Medulla oblongata (tissue), 1 donor: ENCODE measurements at regions not wholly inside any gene's neighbourhood (a gene's known extent, or its start where the extent isn't known, plus 50 kb on each side); places are given as distances from the start of the nearest gene placed in this dataset.
A peak's percentile ranks its signal among the peaks of the same experiment; 100 is the strongest.
"Not testable (repeated sequence)": the region's sequence is repeated elsewhere in the genome, so short reads cannot be mapped to it uniquely, and the experiment has no call there.

Source experiments
- DNase-seq: peaks from one replicate; pipeline ENCODE4 v3.0.0-alpha.2; 2015; ENCODE audit errors: extremely low spot score

DNA sequence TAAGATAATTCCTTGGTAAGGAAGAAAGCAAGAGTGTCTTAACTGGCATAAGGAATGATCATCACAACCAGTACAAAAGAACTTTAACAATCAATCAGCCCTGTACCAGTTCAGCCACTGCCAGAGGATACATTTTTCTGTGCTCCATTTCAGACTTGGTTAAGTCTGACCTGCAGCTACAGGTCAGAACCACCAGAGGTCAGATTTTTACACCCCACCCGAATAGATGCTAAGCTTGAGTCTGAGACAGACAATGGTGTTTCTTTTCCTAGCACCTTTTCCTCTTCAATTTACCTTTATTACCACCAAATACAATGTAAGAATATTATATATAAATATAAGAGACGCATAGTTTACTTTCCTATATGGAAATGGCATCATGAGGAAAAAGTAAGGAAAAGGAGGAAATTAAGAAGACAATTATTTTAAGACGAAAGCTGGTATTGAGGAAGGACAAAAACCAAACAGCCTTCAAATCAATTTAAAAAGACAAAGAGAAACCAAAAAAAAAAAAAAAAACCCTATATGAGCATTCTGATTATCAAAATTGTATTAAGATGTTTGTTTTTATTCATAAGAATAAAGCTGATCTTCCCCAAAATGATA lies 215.3 kb upstream of the TTC29 start:
- peak; percentile 71 for DNase-seq

DNA sequence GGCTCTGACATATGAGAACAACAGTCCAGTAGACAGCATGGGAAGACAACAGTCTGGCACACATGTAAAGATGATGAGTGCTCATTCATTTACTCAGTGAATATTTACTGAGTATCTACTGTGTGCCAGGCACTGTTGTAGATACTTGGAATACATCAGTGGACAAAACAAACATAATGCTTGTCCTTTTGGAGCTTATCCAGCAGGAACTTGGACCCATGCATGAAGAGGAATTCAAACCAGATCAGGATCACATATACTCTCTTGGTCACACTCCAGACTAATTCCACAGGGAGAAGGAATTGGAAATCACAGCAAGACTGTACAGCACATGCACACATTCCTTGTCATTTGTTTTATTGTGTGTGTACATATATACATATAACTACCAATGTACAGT lies 217.6 kb upstream of the TTC29 start:
- DNase-seq = no peak

DNA sequence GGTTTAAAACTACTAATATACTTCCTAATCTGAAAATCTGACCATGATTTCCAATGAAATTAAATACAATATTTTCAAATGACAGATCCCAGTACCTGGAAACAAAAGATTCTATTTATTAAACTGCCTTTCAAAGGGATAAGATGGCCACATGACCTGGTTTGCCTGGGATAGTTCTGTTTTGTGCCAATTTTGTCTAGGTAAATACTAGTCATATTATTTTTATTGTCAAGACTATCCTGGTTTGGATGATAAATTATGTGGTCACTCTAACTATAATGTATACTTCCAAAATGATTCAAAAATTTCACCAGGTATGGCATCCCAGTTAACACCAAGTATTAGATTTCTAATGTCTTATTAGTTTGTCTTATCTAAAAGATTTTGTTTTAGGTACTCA lies 222.5 kb upstream of the TTC29 start:
- not testable (repeated sequence) for DNase-seq

DNA sequence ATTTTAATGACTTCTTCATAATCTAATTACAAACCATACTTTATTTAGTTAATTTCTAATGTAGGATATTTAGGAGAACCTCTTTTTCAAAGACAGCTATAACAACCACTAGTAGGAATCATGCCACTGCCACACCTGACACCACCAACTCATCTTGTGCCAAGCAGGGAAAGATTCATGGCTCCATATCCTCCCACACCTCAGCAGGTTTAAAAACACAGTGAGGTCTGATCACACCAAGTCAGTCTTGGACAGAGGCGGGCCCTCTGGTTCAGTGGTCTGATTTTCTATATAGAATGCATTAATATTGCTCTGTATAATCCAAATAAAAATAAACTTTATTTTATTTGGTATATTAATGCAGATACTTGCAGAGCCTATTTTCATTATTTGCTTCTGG lies 227.7 kb upstream of the TTC29 start:
- DNase-seq = no peak

DNA sequence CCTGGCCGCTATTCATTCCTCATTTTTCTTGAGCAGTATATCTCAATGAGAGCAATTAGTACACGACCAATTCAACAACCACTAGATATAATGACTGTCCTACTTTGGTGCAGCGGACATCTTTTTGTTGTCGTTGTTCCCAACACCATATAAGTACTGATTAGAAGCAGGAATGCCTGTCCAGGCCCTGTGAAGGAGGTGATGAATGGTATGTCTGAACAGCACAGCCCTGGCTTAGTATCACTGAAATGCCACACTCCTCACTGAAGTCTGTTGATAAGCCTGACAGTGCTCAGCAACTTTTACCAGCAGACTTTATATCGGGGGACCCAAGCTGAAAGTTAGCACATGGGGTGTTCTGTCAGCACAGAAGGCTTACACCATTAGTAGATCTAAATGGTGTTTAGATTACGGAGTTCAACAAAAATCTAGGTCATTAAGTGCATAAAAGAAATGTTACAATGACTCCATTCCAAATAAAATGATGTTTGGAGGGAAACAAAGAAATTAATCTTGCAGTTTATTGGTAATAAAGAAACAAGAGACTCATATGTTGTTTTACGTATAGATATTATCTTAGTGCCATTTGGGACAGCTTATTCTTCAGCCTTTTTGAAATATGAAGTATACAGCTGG lies 228.3 kb upstream of the TTC29 start:
- DNase-seq = no peak

DNA sequence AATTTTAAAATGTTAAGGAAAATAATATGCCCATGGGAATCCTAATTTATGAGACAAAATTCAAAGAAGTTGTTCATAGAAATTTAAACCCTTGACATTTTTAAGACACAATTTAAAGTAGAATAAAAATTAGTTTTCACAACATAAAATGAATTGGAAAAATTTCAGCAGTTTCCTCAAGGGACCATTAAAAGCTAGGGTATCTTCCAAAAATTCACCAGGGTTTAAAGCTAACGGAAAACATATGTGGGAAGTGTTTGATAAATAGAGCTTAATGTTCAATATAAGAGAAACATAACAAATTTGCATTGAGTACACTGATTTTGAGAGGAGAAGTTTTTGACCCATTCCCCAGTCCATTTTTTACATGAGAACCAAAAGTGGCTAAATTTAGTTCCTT lies 228.9 kb upstream of the TTC29 start:
- no peak for DNase-seq

DNA sequence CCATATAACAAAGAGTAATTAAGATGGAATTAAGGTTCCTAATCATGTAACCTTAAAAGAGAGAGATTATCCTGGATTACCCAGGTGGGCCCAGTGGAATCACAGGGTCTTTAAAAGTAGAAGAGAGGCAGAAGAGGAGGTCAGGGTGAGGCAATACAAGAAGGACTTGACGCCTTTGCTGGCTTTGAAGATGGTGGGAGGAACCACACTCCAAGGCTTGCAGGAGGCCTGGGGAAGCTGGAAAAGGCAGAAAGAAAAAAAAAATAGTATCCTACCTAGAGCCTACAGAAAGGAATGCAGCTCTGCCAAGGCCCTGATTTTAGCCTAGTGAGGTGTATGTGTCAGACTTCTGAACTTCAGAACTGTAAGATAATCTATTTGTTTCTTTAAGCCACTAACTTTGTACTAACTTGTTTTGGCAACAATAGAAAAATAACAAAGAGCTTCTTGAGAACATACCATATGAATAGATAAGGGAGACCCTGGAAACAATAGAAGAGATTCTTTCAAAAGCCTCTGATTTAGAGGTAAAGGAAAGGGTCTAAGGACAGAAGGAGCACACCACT lies 229.9 kb upstream of the TTC29 start:
- no peak for DNase-seq

DNA sequence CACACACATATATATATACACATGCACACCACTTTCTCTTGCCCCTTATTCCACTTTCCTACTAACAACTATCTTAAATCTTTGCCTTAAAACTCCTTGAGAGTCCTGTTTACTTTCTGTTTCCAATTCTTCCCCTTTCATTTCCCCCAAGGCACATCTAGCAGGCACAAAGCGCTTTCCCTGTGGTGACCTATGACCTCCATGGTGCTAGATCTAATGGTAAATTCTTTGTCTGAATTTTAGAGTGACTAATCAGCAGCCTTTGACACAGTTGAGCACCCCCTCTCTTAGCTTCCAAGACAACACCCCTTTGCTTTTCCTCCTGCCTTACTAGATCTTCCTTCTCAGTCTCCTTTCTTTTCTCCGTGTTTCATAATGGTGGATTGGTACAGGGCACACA lies 236.4 kb upstream of the TTC29 start:
- DNase-seq = no peak

DNA sequence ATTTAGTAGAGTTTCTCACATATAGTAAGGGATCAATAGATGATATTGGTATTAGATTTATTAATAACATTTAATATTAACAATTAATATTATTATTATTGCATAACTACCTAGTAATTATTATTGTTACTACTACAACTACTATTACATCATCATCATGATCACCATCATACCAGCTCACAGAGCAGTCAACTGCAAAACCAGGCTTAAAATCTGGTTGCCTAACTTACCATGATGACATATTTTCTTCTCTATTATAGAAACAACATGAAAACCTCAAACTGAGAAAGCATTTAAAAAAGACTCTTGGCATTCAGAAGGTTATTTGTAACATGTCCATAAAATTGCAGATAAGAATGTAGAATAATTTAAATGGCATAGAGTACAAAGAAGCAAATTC lies 247.0 kb upstream of the TTC29 start:
- DNase-seq = no peak

DNA sequence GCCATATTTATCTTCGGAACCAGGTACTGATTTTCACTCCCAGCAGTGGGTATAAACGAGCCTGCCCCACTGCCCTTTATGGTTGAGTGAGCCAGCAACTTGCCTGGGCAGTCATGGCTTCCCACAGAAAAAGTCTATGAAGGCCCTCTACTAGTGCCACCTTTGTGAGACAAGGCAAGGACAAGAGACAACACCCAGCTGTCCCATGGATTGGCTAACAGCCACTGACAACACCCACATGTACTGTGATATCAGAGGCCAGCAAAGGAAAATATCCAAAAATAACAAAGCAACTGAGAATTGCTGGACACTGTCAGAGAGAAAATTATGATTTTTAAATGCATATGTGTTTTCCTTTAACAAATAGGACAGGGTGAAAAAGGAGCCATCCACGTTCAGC lies 248.4 kb upstream of the TTC29 start:
- no peak for DNase-seq

DNA sequence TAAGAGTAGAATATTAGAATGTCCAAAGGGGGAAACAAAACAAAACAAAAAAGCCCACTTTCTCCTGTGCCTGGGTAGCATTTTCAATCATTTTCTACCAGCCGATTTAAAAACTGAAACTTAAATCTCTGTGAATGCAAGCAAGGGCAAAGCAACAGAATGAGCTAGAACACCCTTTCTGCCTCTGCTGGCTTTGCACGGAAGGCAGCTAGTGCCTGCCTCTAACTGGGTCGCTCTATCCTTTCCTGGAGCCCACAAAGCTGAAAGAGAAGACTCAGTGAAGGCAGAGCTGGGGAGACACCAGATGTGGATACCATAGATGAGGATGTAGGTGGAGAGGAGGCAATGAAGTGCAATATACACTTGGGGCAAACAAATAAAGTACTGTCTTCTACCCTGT lies 248.9 kb upstream of the TTC29 start:
- peak; percentile 4 for DNase-seq

DNA sequence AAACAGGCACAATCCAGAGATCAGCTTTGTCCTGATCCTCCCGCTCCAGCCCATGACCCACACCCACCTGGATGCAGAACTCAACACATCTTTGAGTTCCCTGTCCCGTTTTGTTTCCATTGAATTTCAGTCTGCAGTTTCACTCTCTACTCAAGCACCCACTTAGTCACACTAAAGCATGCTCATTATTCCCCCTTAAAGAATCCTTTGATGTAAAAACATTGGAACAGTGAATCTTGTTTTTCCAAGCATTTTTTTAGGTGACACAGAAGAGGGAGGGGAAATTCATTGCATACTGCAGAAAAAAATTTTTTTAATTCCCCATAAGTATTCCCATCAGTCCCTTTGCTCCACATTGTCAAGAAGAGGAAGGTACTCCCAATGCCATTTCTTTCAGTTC lies 249.7 kb upstream of the TTC29 start:
- DNase-seq = no peak

DNA sequence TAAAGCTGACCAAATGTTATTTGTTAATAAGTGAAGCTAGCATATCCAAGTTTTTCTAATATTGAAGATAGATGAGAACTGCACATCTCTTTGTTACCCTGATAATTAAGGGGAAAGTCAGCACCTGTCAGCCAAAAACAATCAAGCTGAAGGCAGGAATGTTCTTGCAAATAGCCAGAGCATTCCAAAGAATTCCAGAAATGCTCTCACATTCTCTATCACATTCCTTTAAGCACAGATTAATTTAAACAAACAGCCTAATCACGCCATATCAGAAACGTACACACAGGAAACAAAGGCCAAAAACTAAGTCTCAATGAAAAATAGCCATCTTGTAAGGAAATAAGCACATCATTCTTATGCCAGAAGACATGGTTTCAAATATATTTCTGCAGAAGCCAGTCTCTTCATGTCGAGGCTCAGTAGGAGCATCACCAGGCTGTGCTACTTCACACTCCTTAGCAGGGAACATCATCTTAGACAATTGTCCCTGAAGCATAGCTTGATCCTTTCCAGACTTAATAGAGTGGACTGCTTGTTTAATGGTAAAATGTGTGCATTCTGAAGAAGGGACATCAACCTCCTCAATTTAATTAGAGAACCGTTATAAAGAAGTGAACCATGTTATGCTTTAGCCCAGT lies 252.9 kb upstream of the TTC29 start:
- no peak for DNase-seq

DNA sequence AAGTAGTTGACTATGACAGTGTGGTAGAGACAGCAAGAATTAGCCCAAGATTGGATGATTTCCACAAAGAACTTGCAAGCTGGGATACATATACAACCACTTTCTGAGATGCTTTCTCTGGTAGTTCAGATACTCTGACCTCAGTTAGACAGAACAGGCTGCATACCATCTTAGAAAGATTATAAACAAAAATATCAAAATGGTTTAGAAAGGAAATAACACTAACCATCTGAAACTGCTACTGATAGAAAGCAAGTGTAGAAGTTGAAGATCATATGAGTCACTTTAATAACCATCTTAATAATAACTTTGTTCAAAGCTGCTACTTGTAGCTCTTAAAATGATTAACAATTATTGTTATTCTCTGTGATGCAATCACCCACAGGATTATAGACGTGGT lies 255.4 kb upstream of the TTC29 start:
- DNase-seq = no peak

DNA sequence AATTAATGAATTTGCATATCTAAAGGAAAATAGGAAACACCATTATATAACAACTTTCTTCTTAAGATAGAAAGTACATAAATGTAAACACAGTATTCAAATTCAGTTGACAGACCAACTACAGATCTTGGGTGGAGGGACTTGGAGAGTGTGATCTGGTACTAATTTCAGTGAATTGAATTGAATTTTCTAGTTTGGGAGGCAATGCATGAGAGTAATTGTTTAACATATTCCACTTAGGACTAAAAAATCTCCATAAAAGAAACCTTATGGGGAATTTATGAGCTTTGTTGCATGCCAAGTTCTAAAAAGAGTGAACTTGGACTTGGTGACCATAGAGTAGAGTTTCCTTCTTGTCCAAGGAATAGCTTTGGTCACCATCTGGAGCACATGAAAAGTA lies 261.1 kb upstream of the TTC29 start:
- DNase-seq = no peak

DNA sequence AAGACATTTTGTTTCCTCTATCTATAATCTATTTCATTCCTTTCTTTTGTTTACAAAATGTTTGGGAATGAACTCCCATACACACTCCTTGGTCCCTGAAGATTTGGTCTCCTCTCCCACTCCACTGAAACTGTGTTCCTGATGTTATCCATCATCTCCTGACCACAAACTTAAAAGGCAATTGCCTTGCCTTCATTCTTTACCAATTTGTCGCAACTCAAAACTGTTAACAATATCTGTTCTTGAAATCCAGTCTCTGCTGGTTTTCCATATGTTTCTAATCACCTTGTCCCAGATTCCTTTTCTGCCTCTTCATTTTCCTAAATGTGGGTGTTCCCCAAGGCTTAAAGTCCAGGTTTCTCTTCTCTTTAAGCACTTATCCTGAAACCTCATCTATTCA lies 262.2 kb upstream of the TTC29 start:
- DNase-seq = no peak

DNA sequence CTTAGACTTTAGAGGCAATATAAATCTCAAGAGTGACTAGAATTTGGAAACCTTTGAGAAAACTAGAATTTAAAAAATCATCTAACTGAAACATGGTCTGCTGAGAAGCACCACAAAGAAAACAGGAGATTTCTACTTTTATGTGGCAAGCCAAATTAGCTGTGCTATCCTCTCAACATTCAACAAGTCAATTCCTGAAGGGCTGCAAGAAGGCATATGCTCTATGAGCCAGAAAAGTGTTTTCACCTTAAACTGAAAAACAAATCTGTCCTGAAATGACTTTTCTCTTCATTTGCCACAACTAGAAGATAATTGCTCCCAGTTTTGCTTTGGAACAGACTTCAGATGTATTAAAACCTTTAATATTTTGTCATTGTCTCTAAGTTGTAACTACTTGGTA lies 263.2 kb upstream of the EDNRA start:
- peak; percentile 3 for DNase-seq

DNA sequence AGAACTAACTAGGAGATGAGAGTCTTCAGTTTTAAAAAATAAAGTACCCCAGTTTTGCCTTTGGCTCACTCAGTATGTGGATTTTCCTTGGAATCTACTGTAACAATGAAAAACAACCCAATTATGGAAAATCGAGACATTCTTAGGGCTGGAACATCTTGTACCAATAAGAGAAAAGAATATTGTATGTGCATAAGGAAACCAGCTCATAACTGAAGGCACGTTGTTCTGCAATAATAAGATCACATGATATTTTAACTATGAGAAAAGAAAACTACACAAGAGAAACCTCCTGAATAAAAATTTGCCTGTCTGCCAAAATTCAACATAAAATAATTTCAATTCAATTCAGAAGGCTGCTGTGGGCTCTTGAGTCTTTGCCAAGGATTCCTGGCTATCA lies 261.8 kb upstream of the EDNRA start:
- no peak for DNase-seq

DNA sequence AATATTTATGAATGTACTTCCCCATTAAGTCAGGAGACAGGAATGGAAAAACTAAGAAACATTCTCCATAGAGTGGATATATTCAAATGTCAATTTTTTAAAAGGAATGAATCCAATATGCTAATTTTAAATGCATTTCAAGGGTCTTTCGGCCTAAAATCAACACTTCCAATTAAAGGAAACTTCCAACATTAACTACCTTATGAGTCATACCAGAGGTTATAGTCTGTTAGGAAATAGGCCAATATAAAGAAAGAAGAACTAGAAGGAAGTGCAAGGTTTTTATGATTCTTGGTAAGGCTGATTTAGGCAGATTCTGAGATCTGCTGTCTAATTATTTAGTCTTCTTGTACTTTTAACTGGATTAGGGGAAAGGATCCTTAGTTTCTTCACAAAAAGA lies 260.1 kb upstream of the EDNRA start:
- no peak for DNase-seq

DNA sequence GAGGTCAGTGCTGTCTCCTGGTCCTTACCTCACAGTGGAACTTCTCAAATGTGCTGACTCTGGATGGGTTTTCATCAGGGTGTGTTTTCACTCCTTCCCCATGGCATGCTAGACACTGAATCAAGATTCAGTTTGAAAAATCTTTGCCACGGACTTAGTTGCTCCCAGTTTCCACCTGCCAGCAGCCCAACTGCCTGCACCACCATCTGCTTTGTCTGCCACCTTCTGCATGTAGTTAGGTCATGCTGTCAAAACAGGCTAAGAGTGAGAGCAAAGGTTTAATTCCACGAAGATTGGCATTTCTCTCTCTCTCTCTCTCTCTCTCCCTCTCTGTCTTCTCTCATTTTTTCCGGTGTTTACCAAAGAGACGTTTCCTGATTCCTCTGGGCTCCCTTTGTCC lies 258.0 kb upstream of the EDNRA start:
- DNase-seq = no peak

DNA sequence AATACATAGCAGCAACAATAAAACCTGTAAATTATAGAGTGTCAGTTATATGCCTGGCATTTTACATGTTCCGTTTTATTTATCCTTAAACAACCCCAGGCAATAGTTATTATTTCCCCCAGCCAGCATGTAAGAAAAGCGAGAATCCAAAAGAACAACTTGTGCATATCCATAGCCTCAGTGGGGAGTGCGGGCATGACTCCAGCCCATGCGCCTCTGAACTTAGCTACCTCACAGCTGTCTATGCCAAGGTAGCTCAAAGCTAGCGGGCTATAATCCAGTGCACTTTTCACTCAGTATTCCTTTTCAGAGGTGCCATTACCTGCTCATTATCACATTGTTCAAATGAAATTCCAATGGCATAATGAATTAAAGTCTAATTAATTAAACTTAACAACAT lies 257.3 kb upstream of the EDNRA start:
- DNase-seq = no peak

DNA sequence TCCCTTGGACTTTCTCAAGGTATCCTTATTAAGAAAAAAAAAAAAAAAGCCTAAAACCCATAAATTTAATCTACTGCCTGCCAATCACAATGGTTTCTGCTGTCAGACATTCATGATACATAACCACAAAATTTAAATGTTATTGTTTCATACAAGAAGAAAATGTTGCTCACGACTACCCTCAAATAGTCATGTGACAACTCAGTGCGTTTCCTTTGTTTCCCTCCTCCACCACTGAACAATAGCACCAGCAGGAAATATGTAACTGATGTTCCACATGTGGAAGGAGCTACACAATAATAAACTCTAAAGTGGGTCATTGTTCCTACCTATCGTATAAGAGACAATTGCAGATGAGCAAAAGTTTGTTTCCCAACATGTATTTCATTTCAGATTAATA lies 244.1 kb upstream of the EDNRA start:
- no peak for DNase-seq

DNA sequence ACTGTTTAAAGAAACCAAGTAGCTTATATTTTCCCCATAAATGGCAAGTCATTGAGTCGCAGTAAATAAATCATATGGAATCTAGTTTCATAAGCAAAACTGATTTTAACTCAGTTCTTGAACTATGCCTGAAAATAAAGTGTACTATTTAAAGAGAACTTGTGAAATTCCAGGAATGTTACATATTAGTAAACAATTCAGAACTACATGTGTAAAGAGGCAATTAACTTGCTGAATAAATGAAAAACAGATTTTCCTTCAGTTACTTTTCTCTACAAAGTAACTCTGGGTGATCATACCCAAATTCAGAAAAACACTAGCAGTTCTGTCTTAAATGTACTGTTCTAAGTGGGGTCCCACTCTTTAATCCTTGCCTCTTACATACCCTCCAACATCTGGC lies 236.1 kb upstream of the EDNRA start:
- DNase-seq = no peak
